ENCODE measurements at regions not wholly inside any gene's neighbourhood (a gene's known extent, or its start where the extent isn't known, plus 50 kb on each side); places are given as distances from the start of the nearest gene placed in this dataset.

- TF ChIP-seq CTCF (IDR thresholded peaks at IDR 0.05) (no peak), POLR2A (IDR thresholded peaks at IDR 0.05) (no peak)
Observed at GRCh38 chr18:78159397-78159796, 820.2 kb upstream of the SALL3 start.
